KMS-11 (cell line): ENCODE measurements at regions not wholly inside any gene's neighbourhood (a gene's known extent, or its start where the extent isn't known, plus 50 kb on each side); places are given as distances from the start of the nearest gene placed in this dataset.

Experiments used
- H2AFZ ChIP-seq: fragments of 200-600 bp; sonication (generic); 2 replicates; pipeline ENCODE4 v1.6.1; 2016; ENCODE audit warnings: antibody characterized with exemption, mixed run types, low read depth
- H3K27ac ChIP-seq: fragments of 200-600 bp; sonication (generic); 2 replicates; pipeline ENCODE4 v1.6.1; 2016; ENCODE audit warnings: mild to moderate bottlenecking, mixed run types
- H3K27me3 ChIP-seq: fragments of 200-600 bp; sonication (generic); 2 replicates; pipeline ENCODE4 v1.6.1; 2017; ENCODE audit warnings: mild to moderate bottlenecking, low read depth, mixed run types, moderate library complexity; ENCODE audit not compliant: insufficient read depth
- H3K36me3 ChIP-seq: fragments of 200-600 bp; sonication (generic); 2 replicates; pipeline ENCODE4 v1.6.1; 2017; ENCODE audit warnings: mild to moderate bottlenecking, mixed run types; ENCODE audit not compliant: insufficient read depth
- H3K4me1 ChIP-seq: fragments of 200-600 bp; sonication (generic); 2 replicates; pipeline ENCODE4 v1.6.1; 2016; ENCODE audit warnings: mild to moderate bottlenecking, low read depth, mixed run types; ENCODE audit not compliant: poor library complexity, severe bottlenecking
- H3K4me2 ChIP-seq: fragments of 200-600 bp; sonication (generic); 2 replicates; pipeline ENCODE4 v1.7.0; 2016; ENCODE audit warnings: mild to moderate bottlenecking, mixed run types
- H3K4me3 ChIP-seq: fragments of 200-600 bp; sonication (generic); IDR thresholded peaks from 2 replicates; pipeline ENCODE4 v1.6.1; 2017; ENCODE audit warnings: low read depth, low read length, mixed read lengths; ENCODE audit not compliant: insufficient read depth
- H3K79me2 ChIP-seq: fragments of 200-600 bp; sonication (generic); 2 replicates; pipeline ENCODE4 v1.6.1; 2016; ENCODE audit warnings: low read depth, mixed run types; ENCODE audit not compliant: insufficient read depth
- H3K9ac ChIP-seq: fragments of 200-600 bp; sonication (generic); 2 replicates; pipeline ENCODE4 v1.6.1; 2016; ENCODE audit warnings: mild to moderate bottlenecking, mixed run types
- H4K20me1 ChIP-seq: fragments of 200-600 bp; sonication (generic); 2 replicates; pipeline ENCODE4 v1.6.1; 2016; ENCODE audit warnings: mild to moderate bottlenecking, mixed run types; ENCODE audit not compliant: insufficient read depth
- TF ChIP-seq, protein P1 (sequence below): fragments of 200-600 bp; sonication (generic); conservative IDR thresholded peaks from 2 replicates; pipeline ENCODE4 v1.6.1; 2017; ENCODE audit warnings: low read depth, mild to moderate bottlenecking, antibody characterized with exemption, low read length, moderate library complexity, mixed read lengths

DNA sequence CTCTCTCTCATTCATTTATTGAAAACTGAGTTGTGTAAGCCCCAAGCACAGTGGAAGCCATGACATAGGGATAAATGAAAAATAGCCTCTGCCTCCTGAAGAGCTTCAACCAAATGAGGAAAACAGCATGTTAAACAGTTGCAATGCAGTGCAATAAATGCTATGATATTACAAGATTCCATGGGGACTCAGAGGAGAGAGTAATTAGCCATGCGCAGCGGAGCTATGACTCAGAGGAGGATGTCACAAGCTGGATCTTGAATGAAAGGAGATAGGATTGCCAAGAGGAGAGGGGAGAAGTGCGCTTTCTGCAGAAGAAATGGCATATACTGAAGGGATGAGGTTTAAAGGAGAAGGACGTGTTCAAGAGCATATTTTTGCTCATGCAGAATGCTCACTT is 231.3 kb upstream of the PLXNA2 start:
- no peak overlapping the region for H2AFZ ChIP-seq
- TF ChIP-seq, protein P1, sequence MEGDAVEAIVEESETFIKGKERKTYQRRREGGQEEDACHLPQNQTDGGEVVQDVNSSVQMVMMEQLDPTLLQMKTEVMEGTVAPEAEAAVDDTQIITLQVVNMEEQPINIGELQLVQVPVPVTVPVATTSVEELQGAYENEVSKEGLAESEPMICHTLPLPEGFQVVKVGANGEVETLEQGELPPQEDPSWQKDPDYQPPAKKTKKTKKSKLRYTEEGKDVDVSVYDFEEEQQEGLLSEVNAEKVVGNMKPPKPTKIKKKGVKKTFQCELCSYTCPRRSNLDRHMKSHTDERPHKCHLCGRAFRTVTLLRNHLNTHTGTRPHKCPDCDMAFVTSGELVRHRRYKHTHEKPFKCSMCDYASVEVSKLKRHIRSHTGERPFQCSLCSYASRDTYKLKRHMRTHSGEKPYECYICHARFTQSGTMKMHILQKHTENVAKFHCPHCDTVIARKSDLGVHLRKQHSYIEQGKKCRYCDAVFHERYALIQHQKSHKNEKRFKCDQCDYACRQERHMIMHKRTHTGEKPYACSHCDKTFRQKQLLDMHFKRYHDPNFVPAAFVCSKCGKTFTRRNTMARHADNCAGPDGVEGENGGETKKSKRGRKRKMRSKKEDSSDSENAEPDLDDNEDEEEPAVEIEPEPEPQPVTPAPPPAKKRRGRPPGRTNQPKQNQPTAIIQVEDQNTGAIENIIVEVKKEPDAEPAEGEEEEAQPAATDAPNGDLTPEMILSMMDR = no peak

DNA sequence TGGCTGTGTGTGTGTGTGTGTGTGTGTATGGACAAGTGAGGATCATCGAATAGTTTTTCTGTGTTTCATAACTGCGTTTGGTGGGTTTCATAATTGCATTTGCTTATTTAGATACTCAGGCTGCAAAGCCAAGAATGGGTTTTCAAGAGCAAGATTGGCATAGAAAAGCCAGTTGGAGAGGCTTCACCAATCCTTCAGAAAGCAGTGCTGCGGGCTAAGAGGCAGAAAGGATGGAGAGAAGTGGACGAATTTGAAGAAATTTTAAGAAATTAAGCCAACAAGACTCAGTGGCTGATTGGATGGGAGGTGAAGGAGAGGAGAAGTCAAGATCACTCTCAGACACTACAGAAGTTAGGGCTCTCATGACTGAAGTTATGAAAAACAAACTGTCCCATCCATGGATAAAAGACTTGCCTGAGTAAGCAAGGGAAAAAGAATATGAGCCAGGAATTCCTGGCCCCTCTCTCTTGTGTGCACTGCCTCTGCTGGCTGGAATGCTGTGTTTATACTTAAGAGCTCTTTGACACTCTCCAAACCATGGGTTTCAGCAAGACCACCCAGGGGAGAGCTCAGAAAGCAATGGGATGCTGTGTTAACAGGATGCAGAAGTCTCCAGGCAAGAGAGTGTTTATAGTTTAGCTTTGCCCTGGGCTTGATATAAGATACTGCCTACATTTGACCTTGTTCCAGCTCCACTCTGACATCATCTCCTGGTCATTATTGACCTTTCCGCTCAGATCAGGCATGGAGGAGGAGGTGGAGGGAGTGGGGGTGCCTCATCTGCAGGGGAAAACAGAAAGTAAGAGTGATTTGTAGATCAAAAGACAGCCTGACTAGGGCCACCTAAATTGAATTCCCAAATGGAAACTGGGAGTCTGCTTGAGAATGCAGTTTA is 232.0 kb upstream of the PLXNA2 start:
- H3K4me3 ChIP-seq = no peak overlapping the region
- H3K27me3 ChIP-seq = no peaks in the 10 kb centered on the region
- no peak overlapping the region for H3K4me2 ChIP-seq
- no peak overlapping the region for H2AFZ ChIP-seq
- no peak overlapping the region for H3K27ac ChIP-seq
- no peaks in the 10 kb centered on the region for H3K4me1 ChIP-seq
- TF ChIP-seq, protein P1 = no peak
- H3K79me2 ChIP-seq = no peaks in the 10 kb centered on the region
- H3K36me3 ChIP-seq = no peaks in the 10 kb centered on the region
- H4K20me1 ChIP-seq = no peaks in the 10 kb centered on the region
- H3K9ac ChIP-seq = no peak overlapping the region

More for the DNA sequence above, 231.3 kb upstream of the PLXNA2 start:
- no peaks in the 10 kb centered on the region for H3K79me2 ChIP-seq
- no peak overlapping the region for H3K4me2 ChIP-seq
- no peaks in the 10 kb centered on the region for H3K36me3 ChIP-seq
- H4K20me1 ChIP-seq = no peaks in the 10 kb centered on the region
- no peak overlapping the region for H3K4me3 ChIP-seq
- no peak overlapping the region for H3K9ac ChIP-seq
- H3K27me3 ChIP-seq = no peaks in the 10 kb centered on the region
- no peaks in the 10 kb centered on the region for H3K4me1 ChIP-seq
- H3K27ac ChIP-seq = no peak overlapping the region

DNA sequence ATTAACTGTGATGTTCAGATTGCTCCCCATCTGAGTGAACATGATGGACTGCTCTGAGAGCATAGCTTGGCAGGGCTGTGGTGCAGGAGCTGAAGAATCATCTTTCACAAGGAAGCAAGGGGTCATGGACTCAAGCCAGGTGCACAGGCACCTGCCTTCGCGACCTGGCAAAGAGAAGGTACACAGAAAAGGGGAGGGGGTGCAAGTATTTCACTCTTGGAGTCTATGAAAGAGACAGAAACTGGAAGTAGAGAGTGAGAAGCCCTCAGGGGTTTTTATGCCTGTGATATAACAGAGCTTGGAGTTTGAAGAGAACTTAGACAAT is 232.6 kb upstream of the PLXNA2 start:
- Histone ChIP-seq H2AFZ (no peak overlapping the region), H3K4me3 (no peak overlapping the region), H3K4me2 (no peak overlapping the region), H3K79me2 (no peaks in the 10 kb centered on the region), H3K36me3 (no peaks in the 10 kb centered on the region), H4K20me1 (no peaks in the 10 kb centered on the region), H3K4me1 (no peaks in the 10 kb centered on the region), H3K27me3 (no peaks in the 10 kb centered on the region), H3K9ac (no peak overlapping the region), H3K27ac (no peak overlapping the region)
- TF ChIP-seq, protein P1 = no peak

DNA sequence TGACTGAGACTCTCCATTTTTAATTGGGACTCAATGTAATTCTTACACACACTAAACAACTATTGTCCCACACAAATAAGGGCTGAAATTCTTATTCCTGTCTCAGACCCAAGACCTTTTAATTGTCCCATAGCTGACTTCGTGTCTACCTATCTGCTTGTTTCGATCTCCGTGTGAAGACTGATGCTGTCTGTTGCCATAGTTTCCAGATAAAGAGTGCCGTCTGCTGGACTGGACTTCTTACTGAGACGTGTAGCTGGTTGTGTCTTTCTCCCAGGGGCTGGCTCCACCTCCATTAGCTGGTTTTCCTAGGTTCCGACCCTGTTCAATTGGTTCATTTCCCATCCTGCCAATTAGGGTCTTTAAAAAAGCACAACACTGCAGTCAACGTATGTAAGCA is 235.3 kb upstream of the PLXNA2 start:
- TF ChIP-seq, protein P1 = no peak
- Histone ChIP-seq H3K79me2 (no peaks in the 10 kb centered on the region), H2AFZ (no peak overlapping the region), H3K27ac (no peak overlapping the region), H3K36me3 (no peaks in the 10 kb centered on the region), H3K4me3 (no peak overlapping the region), H3K4me2 (no peak overlapping the region), H3K27me3 (no peaks in the 10 kb centered on the region), H3K4me1 (no peaks in the 10 kb centered on the region), H3K9ac (no peak overlapping the region), H4K20me1 (no peaks in the 10 kb centered on the region)
